Prostate gland (tissue), 2 donors: ENCODE measurements at regions not wholly inside any gene's neighbourhood (a gene's known extent, or its start where the extent isn't known, plus 50 kb on each side); places are given as distances from the start of the nearest gene placed in this dataset.

Experiments used
- CTCF ChIP-seq, 4 experiments: fragments of 200-600 bp in 2 of 4; fragments of 450-650 bp in 2 of 4; sonication (generic) in 2 of 4; IDR thresholded peaks; 1 replicate in 3 of 4; 2 replicates in 1 of 4; pipeline ENCODE4 v1.5.1; 2016 to 2019; ENCODE audit warnings: antibody characterized with exemption in 4 of 4, mild to moderate bottlenecking in 2 of 4, moderate library complexity in 2 of 4
- POLR2A ChIP-seq: fragments of 450-650 bp; IDR thresholded peaks from one replicate; pipeline ENCODE4 v1.6.1; 2016; ENCODE audit warnings: antibody characterized with exemption, mild to moderate bottlenecking
- POLR2AphosphoS5 ChIP-seq: sonication (generic); formaldehyde crosslinking; IDR thresholded peaks from one replicate; pipeline ENCODE4 v1.6.1; 2017; ENCODE audit warnings: antibody characterized with exemption

GRCh38 chr7:13829231-13829630, 160.2 kb downstream of the ETV1 start:
- TF ChIP-seq POLR2A (no peak), CTCF (IDR thresholded peaks at IDR 0.05) (no peak), POLR2AphosphoS5 (no peak)
